Spleen (tissue), 11 donors: ENCODE measurements at regions not wholly inside any gene's neighbourhood (a gene's known extent, or its start where the extent isn't known, plus 50 kb on each side); places are given as distances from the start of the nearest gene placed in this dataset.

Experiments used
- DNase-seq: peaks from one replicate; pipeline ENCODE4 v3.0.0-alpha.2; 2020
- H3K27ac ChIP-seq, 8 donors: fragments of 200-600 bp; sonication (generic) in 7 of 8; 1 replicate in 4 of 8; 2 replicates in 4 of 8; pipeline versions ENCODE4 v1.5.0 to v1.8.0; 2016 to 2021; ENCODE audit warnings: inconsistent platforms in 4 of 8, mild to moderate bottlenecking in 4 of 8, moderate library complexity in 1 of 8
- H3K27me3 ChIP-seq, 7 donors: fragments of 200-600 bp; sonication (generic) in 6 of 7; replicated peaks in 1 of 7; 1 replicate in 4 of 7; 2 replicates in 3 of 7; pipeline versions ENCODE4 v1.5.0 to v1.8.0; 2016 to 2021; ENCODE audit warnings: inconsistent platforms in 3 of 7, mild to moderate bottlenecking in 1 of 7
- H3K36me3 ChIP-seq, 6 donors: fragments of 200-600 bp; sonication (generic) in 5 of 6; 1 replicate in 4 of 6; 2 replicates in 2 of 6; pipeline versions ENCODE4 v1.5.0 to v1.8.0; 2016 to 2021; ENCODE audit warnings: inconsistent platforms in 2 of 6
- H3K4me1 ChIP-seq, 6 donors: fragments of 200-600 bp; sonication (generic) in 5 of 6; 1 replicate in 3 of 6; 2 replicates in 3 of 6; pipeline versions ENCODE4 v1.5.0 to v1.8.0; 2016 to 2021; ENCODE audit warnings: inconsistent platforms in 3 of 6
- H3K4me3 ChIP-seq, 8 donors: fragments of 200-600 bp; sonication (generic) in 7 of 8; 1 replicate in 4 of 8; 2 replicates in 4 of 8; pipeline versions ENCODE4 v1.5.0 to v1.8.0; 2016 to 2021; ENCODE audit warnings: inconsistent platforms in 4 of 8, mild to moderate bottlenecking in 4 of 8, moderate library complexity in 2 of 8
- H3K9me3 ChIP-seq, 8 donors: fragments of 200-600 bp; sonication (generic) in 7 of 8; 1 replicate in 4 of 8; 2 replicates in 4 of 8; pipeline versions ENCODE4 v1.5.0 to v1.8.0; 2016 to 2021; ENCODE audit warnings: inconsistent platforms in 4 of 8
- POLR2A ChIP-seq, 3 donors: fragments of 450-650 bp; IDR thresholded peaks; one replicate each; pipeline ENCODE4 v1.5.1; 2017; ENCODE audit warnings: antibody characterized with exemption in 3 of 3, mild to moderate bottlenecking in 1 of 3
- POLR2AphosphoS5 ChIP-seq, 3 donors: sonication (generic); formaldehyde crosslinking; IDR thresholded peaks; one replicate each; pipeline ENCODE4 v1.5.1; 2017; ENCODE audit warnings: antibody characterized with exemption in 3 of 3
- WGBS, 5 donors: extraction: QIAGEN DNeasy Blood & Tissue Kit in 3 of 5; methylation state at CpG; one replicate each; pipeline versions ENCODE4 v1.1.5 to v1.1.7; 2013 to 2018; 5-methylcytosine and 5-hydroxymethylcytosine counted together
- intact Hi-C: fragments of 100-400 bp; cut with DNase I; formaldehyde crosslinking; loops from one replicate; pipeline ENCODE4 v1.15.0; 2023; ENCODE audit warnings: low total_unique reads
- TF ChIP-seq, protein P1 (sequence below), 11 experiments: fragments of 200-600 bp in 7 of 11; fragments of 450-650 bp in 4 of 11; sonication (generic) in 4 of 11; IDR thresholded peaks in 8 of 11; conservative IDR thresholded peaks in 3 of 11; 1 replicate in 7 of 11; 2 replicates in 4 of 11; pipeline versions ENCODE4 v1.4.0 to v1.8.0; 2016 to 2021; ENCODE audit warnings: antibody characterized with exemption in 11 of 11, inconsistent platforms in 4 of 11, mild to moderate bottlenecking in 1 of 11
- donor health status: healthy with polysubstance abuse.
- donor health status: DM: no; HTN: no; CAD: no; lungs with moderate emphysema.
- donor health status: DM: no; HTN: no; CAD: no.
- donor health status: Bipolar disorder and iron deficiency.
- donor health status: healthy.
- donor health status: DM: no; HTN: no; CAD: no.
- donor health status: DM: yes; HTN: yes; CAD: no.

- no peak overlapping the region for H3K27ac ChIP-seq
- H3K4me1 ChIP-seq: peaks cover 0 to 12% (median 6%) of the 10 kb centered on the region in 6 donors
- H3K36me3 ChIP-seq: no peaks in the 10 kb centered on the region
- no peaks in the 10 kb centered on the region for H3K9me3 ChIP-seq
- H3K4me3 ChIP-seq: no peak overlapping the region
- H3K27me3 ChIP-seq: no peaks in the 10 kb centered on the region
- WGBS, 5 donors: 82 to 94% (median 87%) methylated on average over 6 of the region's 6 CpGs
- intact Hi-C loops: no loop called here
- TF ChIP-seq POLR2A (IDR thresholded peaks at IDR 0.05) (no peak), POLR2AphosphoS5 (IDR thresholded peaks at IDR 0.05) (no peak)
- TF ChIP-seq, protein P1, sequence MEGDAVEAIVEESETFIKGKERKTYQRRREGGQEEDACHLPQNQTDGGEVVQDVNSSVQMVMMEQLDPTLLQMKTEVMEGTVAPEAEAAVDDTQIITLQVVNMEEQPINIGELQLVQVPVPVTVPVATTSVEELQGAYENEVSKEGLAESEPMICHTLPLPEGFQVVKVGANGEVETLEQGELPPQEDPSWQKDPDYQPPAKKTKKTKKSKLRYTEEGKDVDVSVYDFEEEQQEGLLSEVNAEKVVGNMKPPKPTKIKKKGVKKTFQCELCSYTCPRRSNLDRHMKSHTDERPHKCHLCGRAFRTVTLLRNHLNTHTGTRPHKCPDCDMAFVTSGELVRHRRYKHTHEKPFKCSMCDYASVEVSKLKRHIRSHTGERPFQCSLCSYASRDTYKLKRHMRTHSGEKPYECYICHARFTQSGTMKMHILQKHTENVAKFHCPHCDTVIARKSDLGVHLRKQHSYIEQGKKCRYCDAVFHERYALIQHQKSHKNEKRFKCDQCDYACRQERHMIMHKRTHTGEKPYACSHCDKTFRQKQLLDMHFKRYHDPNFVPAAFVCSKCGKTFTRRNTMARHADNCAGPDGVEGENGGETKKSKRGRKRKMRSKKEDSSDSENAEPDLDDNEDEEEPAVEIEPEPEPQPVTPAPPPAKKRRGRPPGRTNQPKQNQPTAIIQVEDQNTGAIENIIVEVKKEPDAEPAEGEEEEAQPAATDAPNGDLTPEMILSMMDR (IDR thresholded peaks at IDR 0.05 in 8 of 11, conservative IDR thresholded peaks at IDR 0.05 in 3 of 11): no peak
- DNase-seq: no peak
These were observed 152.9 kb upstream of the DST start for GRCh38 chr6:56795466-56796195.

DNA sequence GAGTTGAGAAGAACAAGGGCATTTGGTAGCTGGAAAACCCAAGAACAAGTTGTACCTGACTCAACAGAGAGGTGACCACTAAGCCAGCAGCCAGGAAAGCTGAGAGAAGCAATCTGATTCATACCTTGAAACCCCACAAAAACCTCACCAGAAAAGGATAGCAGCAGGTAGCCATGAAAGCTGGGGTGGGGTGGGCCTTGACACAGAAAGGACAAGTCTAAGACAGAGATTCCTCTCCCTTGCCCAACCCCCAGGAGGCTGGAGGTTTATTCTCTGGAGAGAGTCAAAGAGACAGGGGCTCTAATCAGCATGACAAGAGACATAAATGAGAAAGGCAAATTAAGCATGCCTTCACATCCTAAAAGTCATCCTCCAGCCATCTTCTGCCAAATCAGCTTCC, 151.7 kb upstream of the DST start:
- intact Hi-C loops: no loop called here
- no peak overlapping the region for H3K27ac ChIP-seq
- H3K27me3 ChIP-seq: no peaks in the 10 kb centered on the region
- no peak for DNase-seq
- TF ChIP-seq, protein P1 (IDR thresholded peaks at IDR 0.05 in 8 of 11, conservative IDR thresholded peaks at IDR 0.05 in 3 of 11): no peak
- TF ChIP-seq POLR2AphosphoS5 (IDR thresholded peaks at IDR 0.05): no peak
- no peak for TF ChIP-seq POLR2A (IDR thresholded peaks at IDR 0.05)
- no peaks in the 10 kb centered on the region for H3K9me3 ChIP-seq
- H3K4me1 ChIP-seq: peaks cover 0 to 22% (median 12%) of the 10 kb centered on the region in 6 donors
- no peaks in the 10 kb centered on the region for H3K36me3 ChIP-seq
- no peak overlapping the region for H3K4me3 ChIP-seq

- H3K9me3 ChIP-seq: no peaks in the 10 kb centered on the region
- no peak for DNase-seq
- intact Hi-C loops: no loop called here
- no peaks in the 10 kb centered on the region for H3K27me3 ChIP-seq
- peaks cover 0 to 22% (median 12%) of the 10 kb centered on the region in 6 donors for H3K4me1 ChIP-seq
- WGBS, 5 donors: 81 to 91% (median 84%) methylated on average over 2 of the region's 2 CpGs
- H3K36me3 ChIP-seq: no peaks in the 10 kb centered on the region
- TF ChIP-seq, protein P1 (IDR thresholded peaks at IDR 0.05 in 8 of 11, conservative IDR thresholded peaks at IDR 0.05 in 3 of 11): no peak
- TF ChIP-seq POLR2A (IDR thresholded peaks at IDR 0.05) (no peak), POLR2AphosphoS5 (IDR thresholded peaks at IDR 0.05) (no peak)
- H3K4me3 ChIP-seq: no peak overlapping the region
- no peak overlapping the region for H3K27ac ChIP-seq
These were observed 151.2 kb upstream of the DST start for GRCh38 chr6:56793938-56794337.

DNA sequence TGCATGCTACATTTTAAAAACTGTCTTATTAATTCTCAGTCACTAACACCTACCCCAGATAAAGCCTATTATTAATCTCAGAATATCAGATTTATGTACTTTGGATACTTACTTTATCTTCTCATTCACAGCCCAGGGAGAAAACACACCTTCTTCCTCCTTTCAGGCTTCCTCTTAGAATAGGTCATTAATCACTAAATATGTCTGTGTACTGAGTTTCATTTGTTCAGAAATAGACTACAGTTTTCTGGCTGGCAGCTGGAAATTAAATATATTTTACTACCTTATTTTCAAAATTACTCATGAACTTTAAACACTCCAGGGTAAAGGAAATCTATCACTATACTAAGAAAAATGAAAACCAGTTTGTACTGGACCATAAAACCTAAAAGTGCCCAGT, 147.7 kb upstream of the DST start:
- H3K4me3 ChIP-seq: no peak overlapping the region
- intact Hi-C loops: no loop called here
- no peaks in the 10 kb centered on the region for H3K9me3 ChIP-seq
- no peaks in the 10 kb centered on the region for H3K36me3 ChIP-seq
- DNase-seq: no peak
- H3K4me1 ChIP-seq: peaks cover 0 to 18% (median 4%) of the 10 kb centered on the region in 6 donors
- no peaks in the 10 kb centered on the region for H3K27me3 ChIP-seq
- H3K27ac ChIP-seq: no peak overlapping the region
- TF ChIP-seq POLR2AphosphoS5 (IDR thresholded peaks at IDR 0.05): no peak
- no peak for TF ChIP-seq POLR2A (IDR thresholded peaks at IDR 0.05)
- TF ChIP-seq, protein P1 (IDR thresholded peaks at IDR 0.05 in 8 of 11, conservative IDR thresholded peaks at IDR 0.05 in 3 of 11): no peak
